H9 (cell line): ENCODE measurements at regions not wholly inside any gene's neighbourhood (a gene's known extent, or its start where the extent isn't known, plus 50 kb on each side); places are given as distances from the start of the nearest gene placed in this dataset.

Experiments
- DNase-seq: peaks from one replicate; pipeline ENCODE4 v3.0.0-alpha.2; 2017
- H2AFZ ChIP-seq: one replicate; pipeline ENCODE4 v1.6.1; 2013; ENCODE audit warnings: mild to moderate bottlenecking, low read length, control low read depth, moderate library complexity
- H2AK5ac ChIP-seq: 2 replicates; pipeline ENCODE4 v1.6.1; 2013; ENCODE audit warnings: low read length, control low read depth, mixed read lengths; ENCODE audit not compliant: insufficient read length
- H2BK120ac ChIP-seq: one replicate; pipeline ENCODE4 v1.6.1; 2013; ENCODE audit warnings: low read depth, mild to moderate bottlenecking, low read length, control low read depth, inconsistent platforms; ENCODE audit not compliant: poor library complexity, severe bottlenecking
- H2BK12ac ChIP-seq: 2 replicates; pipeline ENCODE4 v1.6.1; 2013; ENCODE audit warnings: low read length, control low read depth, mixed read lengths, low read depth; ENCODE audit not compliant: insufficient read length
- H2BK15ac ChIP-seq: 2 replicates; pipeline ENCODE4 v1.6.1; 2013; ENCODE audit warnings: low read depth, low read length, control low read depth
- H2BK20ac ChIP-seq: one replicate; pipeline ENCODE4 v1.6.1; 2013; ENCODE audit warnings: low read depth, mild to moderate bottlenecking, low read length, control low read depth, inconsistent platforms; ENCODE audit not compliant: poor library complexity, severe bottlenecking
- H2BK5ac ChIP-seq: 2 replicates; pipeline ENCODE4 v1.6.1; 2013; ENCODE audit warnings: low read length, control low read depth, mixed read lengths; ENCODE audit not compliant: insufficient read length
- H3K14ac ChIP-seq: 2 replicates; pipeline ENCODE4 v1.6.1; 2013; ENCODE audit warnings: low read length, control low read depth; ENCODE audit not compliant: insufficient read depth
- H3K18ac ChIP-seq: 2 replicates; pipeline ENCODE4 v1.6.1; 2013; ENCODE audit warnings: low read depth, mild to moderate bottlenecking, mixed read lengths, low read length, control low read depth; ENCODE audit not compliant: insufficient read length
- H3K23ac ChIP-seq: 2 replicates; pipeline ENCODE4 v1.6.1; 2013; ENCODE audit warnings: low read length, control low read depth, mixed read lengths, low read depth; ENCODE audit not compliant: insufficient read length
- H3K23me2 ChIP-seq: 2 replicates; pipeline ENCODE4 v1.6.1; 2013; ENCODE audit warnings: low read depth, mild to moderate bottlenecking, mixed read lengths, low read length, control low read depth; ENCODE audit not compliant: insufficient read length, poor library complexity, severe bottlenecking
- H3K27ac ChIP-seq: 2 replicates; pipeline ENCODE4 v1.5.1; 2013; ENCODE audit warnings: low read length, control low read depth, mixed read lengths, low read depth; ENCODE audit not compliant: insufficient read length
- H3K27me3 ChIP-seq: 2 replicates; pipeline ENCODE4 v1.6.1; 2013; ENCODE audit warnings: low read length, control low read depth, inconsistent platforms; ENCODE audit not compliant: insufficient read depth
- H3K4ac ChIP-seq: 2 replicates; pipeline ENCODE4 v1.6.1; 2013; ENCODE audit warnings: low read depth, mild to moderate bottlenecking, control low read depth, inconsistent platforms, low read length, moderate library complexity
- H3K4me1 ChIP-seq: 2 replicates; pipeline ENCODE4 v1.6.1; 2013; ENCODE audit warnings: low read length, control low read depth, inconsistent platforms; ENCODE audit not compliant: insufficient read depth
- H3K4me2 ChIP-seq: 2 replicates; pipeline ENCODE4 v1.6.1; 2013; ENCODE audit warnings: low read length, control low read depth, mixed read lengths; ENCODE audit not compliant: insufficient read length, insufficient read depth
- H3K56ac ChIP-seq: 2 replicates; pipeline ENCODE4 v1.6.1; 2013; ENCODE audit warnings: low read depth, mild to moderate bottlenecking, mixed read lengths, low read length, control low read depth; ENCODE audit not compliant: insufficient read length
- H3K79me1 ChIP-seq: 2 replicates; pipeline ENCODE4 v1.6.1; 2013; ENCODE audit warnings: low read depth, mild to moderate bottlenecking, moderate library complexity, low read length, control low read depth, inconsistent platforms; ENCODE audit not compliant: insufficient read depth, poor library complexity, severe bottlenecking
- H3K79me2 ChIP-seq: 2 replicates; pipeline ENCODE4 v1.6.1; 2013; ENCODE audit warnings: low read length, control low read depth, inconsistent platforms; ENCODE audit not compliant: insufficient read depth
- H3K9ac ChIP-seq: 2 replicates; pipeline ENCODE4 v1.6.1; 2013; ENCODE audit warnings: low read length, control low read depth, mixed read lengths; ENCODE audit not compliant: insufficient read length; ENCODE audit errors: extremely low read depth
- H3K9me3 ChIP-seq: one replicate; pipeline ENCODE4 v1.6.1; 2013; ENCODE audit warnings: low read depth, low read length, inconsistent platforms; ENCODE audit not compliant: control insufficient read depth
- H3T11ph ChIP-seq: one replicate; pipeline ENCODE4 v1.6.1; 2013; ENCODE audit warnings: mild to moderate bottlenecking, low read length, control low read depth, inconsistent platforms
- H4K20me1 ChIP-seq: one replicate; pipeline ENCODE4 v1.6.1; 2013; ENCODE audit not compliant: control insufficient read depth, insufficient read length, insufficient read depth
- H4K5ac ChIP-seq: 2 replicates; pipeline ENCODE4 v1.6.1; 2013; ENCODE audit warnings: low read depth, mild to moderate bottlenecking, mixed read lengths, low read length, control low read depth; ENCODE audit not compliant: insufficient read length
- H4K8ac ChIP-seq: replicated peaks from 2 replicates; pipeline ENCODE4 v1.6.1; 2013; ENCODE audit warnings: low read length, control low read depth, mixed read lengths, low read depth; ENCODE audit not compliant: insufficient read length
- H4K91ac ChIP-seq: 2 replicates; pipeline ENCODE4 v1.6.1; 2013; ENCODE audit warnings: low read depth, mild to moderate bottlenecking, moderate library complexity, mixed read lengths, low read length, control low read depth; ENCODE audit not compliant: insufficient read length
- H3K27ac Mint-ChIP-seq, 3 experiments: 2 replicates in 2 of 3; 3 replicates in 1 of 3; pipeline ENCODE4 v1.8.0; 2020 to 2021; ENCODE audit warnings: mixed read lengths in 3 of 3, mild to moderate bottlenecking in 1 of 3, moderate library complexity in 1 of 3
- H3K27me3 Mint-ChIP-seq: 2 replicates; pipeline ENCODE4 v1.8.0; 2021; ENCODE audit warnings: low read depth, mild to moderate bottlenecking, moderate library complexity, mixed read lengths
- H3K36me3 Mint-ChIP-seq, 3 experiments: 2 replicates in 2 of 3; 3 replicates in 1 of 3; pipeline ENCODE4 v1.8.0; 2020 to 2021; ENCODE audit warnings: low read depth in 3 of 3, mixed read lengths in 3 of 3; ENCODE audit not compliant: insufficient read depth in 1 of 3
- H3K4me1 Mint-ChIP-seq, 2 experiments: 2 replicates each; pipeline ENCODE4 v1.8.0; 2020; ENCODE audit warnings: mixed read lengths in 2 of 2
- H3K4me3 Mint-ChIP-seq, 2 experiments: 2 replicates in 1 of 2; 3 replicates in 1 of 2; pipeline ENCODE4 v1.8.0; 2020 to 2021; ENCODE audit warnings: mild to moderate bottlenecking in 2 of 2, mixed read lengths in 2 of 2, moderate library complexity in 1 of 2
- H3K9me3 Mint-ChIP-seq, 2 experiments: 2 replicates in 1 of 2; 3 replicates in 1 of 2; pipeline ENCODE4 v1.8.0; 2020; ENCODE audit warnings: mild to moderate bottlenecking in 2 of 2, mixed read lengths in 2 of 2, moderate library complexity in 1 of 2
- WGBS: extraction: QIAGEN DNeasy Blood & Tissue Kit; methylation state at CpG from one replicate; pipeline ENCODE4 v1.1.7; 2013; ENCODE audit warnings: missing lambda C conversion rate, low lambda C conversion rate, mixed read lengths; ENCODE audit not compliant: insufficient read length; ENCODE audit errors: extremely low coverage; 5-methylcytosine and 5-hydroxymethylcytosine counted together
- TF ChIP-seq, protein P1 (sequence below): fragments of 200-600 bp; sonication (generic); conservative IDR thresholded peaks from 3 replicates; pipeline ENCODE4 v1.8.0; 2021; ENCODE audit warnings: antibody characterized with exemption, mild to moderate bottlenecking

DNA sequence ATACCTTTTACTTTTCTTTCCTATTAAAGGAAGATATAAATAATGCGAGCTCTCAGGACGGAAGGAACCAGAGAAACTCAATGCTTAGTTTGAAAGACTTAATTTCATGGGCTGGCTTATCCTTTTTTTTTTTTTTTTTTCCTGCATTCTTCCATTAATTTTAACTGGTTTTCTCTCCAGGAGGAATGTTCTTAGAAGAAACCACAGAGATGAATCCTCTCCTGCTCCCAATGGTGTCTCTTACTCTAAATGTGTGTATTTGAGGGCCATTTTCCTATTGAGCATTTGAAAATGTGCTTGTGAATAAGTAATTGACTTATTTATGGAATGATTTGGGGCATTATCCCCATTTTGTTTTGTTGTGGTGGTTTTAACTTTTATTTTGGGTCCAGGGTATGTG lies 494.9 kb downstream of the FOXO1 start:
- H2AK5ac ChIP-seq: no peak overlapping the region
- H3K23me2 ChIP-seq: no peaks in the 10 kb centered on the region
- no peak overlapping the region for H3K4ac ChIP-seq
- Mint-ChIP-seq H3K27me3 (peaks cover 13% of the 10 kb centered on the region), H3K4me3 (no peak overlapping the region), H3K27ac (no peak overlapping the region), H3K9me3 (no peaks in the 10 kb centered on the region), H3K4me1 (peaks cover 6 to 15% of the 10 kb centered on the region in 2 experiments; a peak in 2 of 4 replicates), H3K36me3 (no peaks in the 10 kb centered on the region)
- H3K18ac ChIP-seq: no peak overlapping the region
- H2BK15ac ChIP-seq: no peak overlapping the region
- no peak overlapping the region for H2BK120ac ChIP-seq
- H3K9me3 ChIP-seq: no peaks in the 10 kb centered on the region
- no peak overlapping the region for H2BK12ac ChIP-seq
- H3K79me1 ChIP-seq: no peaks in the 10 kb centered on the region
- no peak overlapping the region for H2BK20ac ChIP-seq
- no peak overlapping the region for H4K8ac ChIP-seq
- H3K27ac ChIP-seq: no peak overlapping the region
- H4K20me1 ChIP-seq: no peaks in the 10 kb centered on the region
- H3K4me2 ChIP-seq: peak overlapping the region; percentile 27
- no peak overlapping the region for H3T11ph ChIP-seq
- H3K79me2 ChIP-seq: no peaks in the 10 kb centered on the region
- TF ChIP-seq, protein P1, sequence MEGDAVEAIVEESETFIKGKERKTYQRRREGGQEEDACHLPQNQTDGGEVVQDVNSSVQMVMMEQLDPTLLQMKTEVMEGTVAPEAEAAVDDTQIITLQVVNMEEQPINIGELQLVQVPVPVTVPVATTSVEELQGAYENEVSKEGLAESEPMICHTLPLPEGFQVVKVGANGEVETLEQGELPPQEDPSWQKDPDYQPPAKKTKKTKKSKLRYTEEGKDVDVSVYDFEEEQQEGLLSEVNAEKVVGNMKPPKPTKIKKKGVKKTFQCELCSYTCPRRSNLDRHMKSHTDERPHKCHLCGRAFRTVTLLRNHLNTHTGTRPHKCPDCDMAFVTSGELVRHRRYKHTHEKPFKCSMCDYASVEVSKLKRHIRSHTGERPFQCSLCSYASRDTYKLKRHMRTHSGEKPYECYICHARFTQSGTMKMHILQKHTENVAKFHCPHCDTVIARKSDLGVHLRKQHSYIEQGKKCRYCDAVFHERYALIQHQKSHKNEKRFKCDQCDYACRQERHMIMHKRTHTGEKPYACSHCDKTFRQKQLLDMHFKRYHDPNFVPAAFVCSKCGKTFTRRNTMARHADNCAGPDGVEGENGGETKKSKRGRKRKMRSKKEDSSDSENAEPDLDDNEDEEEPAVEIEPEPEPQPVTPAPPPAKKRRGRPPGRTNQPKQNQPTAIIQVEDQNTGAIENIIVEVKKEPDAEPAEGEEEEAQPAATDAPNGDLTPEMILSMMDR: no peak
- no peak overlapping the region for H3K56ac ChIP-seq
- H3K14ac ChIP-seq: no peak overlapping the region
- H4K91ac ChIP-seq: no peak overlapping the region
- H3K23ac ChIP-seq: no peak overlapping the region
- H2BK5ac ChIP-seq: no peak overlapping the region
- no peaks in the 10 kb centered on the region for H3K27me3 ChIP-seq
- no CpG with 5 or more reads among the region's 2 CpGs for WGBS
- no peak overlapping the region for H3K9ac ChIP-seq
- no peak for DNase-seq
- H2AFZ ChIP-seq: no peak overlapping the region
- no peak overlapping the region for H4K5ac ChIP-seq
- H3K4me1 ChIP-seq: no peaks in the 10 kb centered on the region; the same call in 1 of the 2 replicates
